ENCODE measurements at regions not wholly inside any gene's neighbourhood (a gene's known extent, or its start where the extent isn't known, plus 50 kb on each side); places are given as distances from the start of the nearest gene placed in this dataset.

DNA sequence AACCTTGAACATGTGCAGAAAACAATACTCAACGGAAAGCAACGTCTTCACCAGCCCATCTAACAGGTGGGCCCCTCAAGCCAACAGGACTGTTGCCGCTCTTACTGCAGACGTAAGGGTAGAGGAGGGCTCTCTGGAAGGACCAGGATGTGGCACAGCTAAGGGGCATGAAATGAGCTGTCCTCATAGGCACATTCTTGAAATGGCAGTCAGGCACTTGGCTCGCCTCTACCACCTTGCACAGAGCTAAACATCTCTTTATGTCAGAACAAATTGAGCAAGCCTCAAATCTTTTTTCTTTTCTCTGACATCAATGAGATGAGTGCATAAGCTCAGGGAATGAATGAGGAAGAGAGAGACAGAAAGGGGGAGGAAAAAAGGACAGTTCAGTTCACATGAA lies 86.4 kb upstream of the ESRRG start:
- Mint-ChIP-seq H3K27ac (ENCODE audit: unreplicated experiment) (no peak overlapping the region), H3K4me3 (ENCODE audit: unreplicated experiment) (no peak overlapping the region), H3K4me1 (ENCODE audit: unreplicated experiment) (no peaks in the 10 kb centered on the region), H3K9me3 (ENCODE audit: unreplicated experiment) (no peaks in the 10 kb centered on the region), H3K27me3 (ENCODE audit: unreplicated experiment) (no peaks in the 10 kb centered on the region), H3K36me3 (ENCODE audit: unreplicated experiment) (no peaks in the 10 kb centered on the region)
- no peak for TF ChIP-seq CTCF (IDR thresholded peaks at IDR 0.05)
- no peak for DNase-seq (ENCODE audit: extremely low spot score, unreplicated experiment)

- no peak for DNase-seq (ENCODE audit: extremely low spot score, unreplicated experiment)
- TF ChIP-seq CTCF (IDR thresholded peaks at IDR 0.05) = no peak
- H3K9me3 Mint-ChIP-seq (ENCODE audit: unreplicated experiment) = no peaks in the 10 kb centered on the region
- H3K27ac Mint-ChIP-seq (ENCODE audit: unreplicated experiment) = no peak overlapping the region
- no peaks in the 10 kb centered on the region for H3K36me3 Mint-ChIP-seq (ENCODE audit: unreplicated experiment)
- no peaks in the 10 kb centered on the region for H3K27me3 Mint-ChIP-seq (ENCODE audit: unreplicated experiment)
- no peak overlapping the region for H3K4me3 Mint-ChIP-seq (ENCODE audit: unreplicated experiment)
- H3K4me1 Mint-ChIP-seq (ENCODE audit: unreplicated experiment) = no peaks in the 10 kb centered on the region
These were observed 84.5 kb upstream of the ESRRG start for GRCh38 chr1:216807696-216808095.

DNA sequence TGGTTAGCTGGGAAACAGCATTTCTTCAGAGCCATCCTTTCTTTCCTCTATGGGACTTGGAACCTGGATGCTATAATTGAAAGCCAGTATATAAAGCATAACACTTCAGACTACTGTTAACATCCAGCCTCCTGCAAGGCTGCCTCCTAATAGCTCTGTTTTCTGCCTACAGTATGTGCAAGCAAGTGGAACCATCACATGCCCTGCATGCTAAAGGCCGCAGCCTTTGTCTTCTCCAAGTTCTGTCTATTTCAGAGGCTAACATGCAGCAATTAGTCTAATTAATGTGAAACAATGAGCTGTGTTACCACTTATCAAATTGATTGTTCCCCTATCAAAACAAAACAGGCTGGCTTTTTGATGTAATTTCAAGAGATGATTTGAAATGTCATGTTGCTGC lies 82.7 kb upstream of the ESRRG start:
- no peak for DNase-seq (ENCODE audit: extremely low spot score, unreplicated experiment)
- H3K4me1 Mint-ChIP-seq (ENCODE audit: unreplicated experiment) = no peaks in the 10 kb centered on the region
- no peaks in the 10 kb centered on the region for H3K36me3 Mint-ChIP-seq (ENCODE audit: unreplicated experiment)
- no peaks in the 10 kb centered on the region for H3K27me3 Mint-ChIP-seq (ENCODE audit: unreplicated experiment)
- no peaks in the 10 kb centered on the region for H3K9me3 Mint-ChIP-seq (ENCODE audit: unreplicated experiment)
- H3K4me3 Mint-ChIP-seq (ENCODE audit: unreplicated experiment) = no peak overlapping the region
- H3K27ac Mint-ChIP-seq (ENCODE audit: unreplicated experiment) = no peak overlapping the region
- TF ChIP-seq CTCF (IDR thresholded peaks at IDR 0.05) = no peak

- no peaks in the 10 kb centered on the region for H3K27me3 Mint-ChIP-seq (ENCODE audit: unreplicated experiment)
- H3K9me3 Mint-ChIP-seq (ENCODE audit: unreplicated experiment) = no peaks in the 10 kb centered on the region
- no peaks in the 10 kb centered on the region for H3K36me3 Mint-ChIP-seq (ENCODE audit: unreplicated experiment)
- no peak for TF ChIP-seq CTCF (IDR thresholded peaks at IDR 0.05)
- no peak overlapping the region for H3K4me3 Mint-ChIP-seq (ENCODE audit: unreplicated experiment)
- no peaks in the 10 kb centered on the region for H3K4me1 Mint-ChIP-seq (ENCODE audit: unreplicated experiment)
- no peak for DNase-seq (ENCODE audit: extremely low spot score, unreplicated experiment)
- no peak overlapping the region for H3K27ac Mint-ChIP-seq (ENCODE audit: unreplicated experiment)
These were observed 82.0 kb upstream of the ESRRG start for GRCh38 chr1:216805233-216805632.

- Mint-ChIP-seq H3K9me3 (ENCODE audit: unreplicated experiment) (no peaks in the 10 kb centered on the region), H3K36me3 (ENCODE audit: unreplicated experiment) (no peaks in the 10 kb centered on the region), H3K27me3 (ENCODE audit: unreplicated experiment) (no peaks in the 10 kb centered on the region), H3K4me1 (ENCODE audit: unreplicated experiment) (no peaks in the 10 kb centered on the region), H3K27ac (ENCODE audit: unreplicated experiment) (no peak overlapping the region), H3K4me3 (ENCODE audit: unreplicated experiment) (no peak overlapping the region)
- DNase-seq (ENCODE audit: extremely low spot score, unreplicated experiment) = no peak
- TF ChIP-seq CTCF (IDR thresholded peaks at IDR 0.05) = no peak
These were observed 80.9 kb upstream of the ESRRG start for GRCh38 chr1:216804111-216804510.

All from osteocyte (in vitro differentiated cells).